ENCODE measurements at regions not wholly inside any gene's neighbourhood (a gene's known extent, or its start where the extent isn't known, plus 50 kb on each side); places are given as distances from the start of the nearest gene placed in this dataset.

DNA sequence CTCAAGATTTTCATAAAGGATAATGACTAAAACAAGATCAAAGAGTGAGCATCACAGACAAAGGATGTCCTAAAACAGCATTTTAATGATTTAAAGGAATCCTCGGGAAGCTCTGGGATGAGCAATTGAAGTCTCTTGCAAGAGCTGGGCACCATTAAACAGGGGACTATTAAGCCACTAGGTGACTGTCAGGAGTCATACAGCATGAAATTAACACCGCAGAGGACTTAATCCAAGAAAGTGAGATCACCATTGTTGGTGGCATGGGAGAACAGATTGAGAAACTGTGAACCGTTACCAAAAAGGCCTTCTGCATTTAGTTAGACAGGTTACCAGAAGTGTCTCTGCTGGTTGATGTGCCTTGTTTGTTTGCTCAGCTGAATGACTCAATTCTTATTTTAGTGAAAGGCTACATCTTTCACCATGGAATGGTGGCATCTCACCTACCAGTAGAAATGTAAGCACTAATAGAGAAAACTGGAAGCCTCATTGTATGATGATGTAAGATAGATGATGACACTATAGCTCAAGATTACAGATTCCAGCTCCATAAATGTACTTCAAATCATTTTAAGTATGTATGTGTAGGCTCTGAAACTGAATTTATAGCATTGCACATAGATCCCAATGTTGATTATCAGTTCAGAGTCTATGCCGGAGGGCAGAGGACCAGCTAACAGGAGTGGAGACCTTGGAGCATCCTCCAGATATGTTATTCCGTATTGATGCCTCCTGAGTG, 427.6 kb downstream of the SUCLG1 start:
- TF ChIP-seq, protein P1, sequence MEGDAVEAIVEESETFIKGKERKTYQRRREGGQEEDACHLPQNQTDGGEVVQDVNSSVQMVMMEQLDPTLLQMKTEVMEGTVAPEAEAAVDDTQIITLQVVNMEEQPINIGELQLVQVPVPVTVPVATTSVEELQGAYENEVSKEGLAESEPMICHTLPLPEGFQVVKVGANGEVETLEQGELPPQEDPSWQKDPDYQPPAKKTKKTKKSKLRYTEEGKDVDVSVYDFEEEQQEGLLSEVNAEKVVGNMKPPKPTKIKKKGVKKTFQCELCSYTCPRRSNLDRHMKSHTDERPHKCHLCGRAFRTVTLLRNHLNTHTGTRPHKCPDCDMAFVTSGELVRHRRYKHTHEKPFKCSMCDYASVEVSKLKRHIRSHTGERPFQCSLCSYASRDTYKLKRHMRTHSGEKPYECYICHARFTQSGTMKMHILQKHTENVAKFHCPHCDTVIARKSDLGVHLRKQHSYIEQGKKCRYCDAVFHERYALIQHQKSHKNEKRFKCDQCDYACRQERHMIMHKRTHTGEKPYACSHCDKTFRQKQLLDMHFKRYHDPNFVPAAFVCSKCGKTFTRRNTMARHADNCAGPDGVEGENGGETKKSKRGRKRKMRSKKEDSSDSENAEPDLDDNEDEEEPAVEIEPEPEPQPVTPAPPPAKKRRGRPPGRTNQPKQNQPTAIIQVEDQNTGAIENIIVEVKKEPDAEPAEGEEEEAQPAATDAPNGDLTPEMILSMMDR (tag by site-specific recombination; IDR thresholded peaks at IDR 0.05) = no peak
- no peak for TF ChIP-seq ZNF660 (tag by site-specific recombination; IDR thresholded peaks at IDR 0.05)
- no peak for TF ChIP-seq ZNF302 (tag by site-specific recombination; IDR thresholded peaks at IDR 0.05; ENCODE audit: low read depth)
- TF ChIP-seq ZNF843 (tag by site-specific recombination; IDR thresholded peaks at IDR 0.05) = no peak
- TF ChIP-seq, protein P2, sequence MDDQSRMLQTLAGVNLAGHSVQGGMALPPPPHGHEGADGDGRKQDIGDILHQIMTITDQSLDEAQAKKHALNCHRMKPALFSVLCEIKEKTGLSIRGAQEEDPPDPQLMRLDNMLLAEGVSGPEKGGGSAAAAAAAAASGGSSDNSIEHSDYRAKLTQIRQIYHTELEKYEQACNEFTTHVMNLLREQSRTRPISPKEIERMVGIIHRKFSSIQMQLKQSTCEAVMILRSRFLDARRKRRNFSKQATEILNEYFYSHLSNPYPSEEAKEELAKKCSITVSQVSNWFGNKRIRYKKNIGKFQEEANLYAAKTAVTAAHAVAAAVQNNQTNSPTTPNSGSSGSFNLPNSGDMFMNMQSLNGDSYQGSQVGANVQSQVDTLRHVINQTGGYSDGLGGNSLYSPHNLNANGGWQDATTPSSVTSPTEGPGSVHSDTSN (CRISPR knock-in tag; IDR thresholded peaks at IDR 0.05) = no peak
- TF ChIP-seq ZBTB21 (tag by site-specific recombination; IDR thresholded peaks at IDR 0.05) = peak; percentile 20; the same call in 1 of the 2 replicates

All from HEK293 (cell line).